ENCODE measurements at regions not wholly inside any gene's neighbourhood (a gene's known extent, or its start where the extent isn't known, plus 50 kb on each side); places are given as distances from the start of the nearest gene placed in this dataset.

GRCh38 chr9:124132671-124133147 lies 121.1 kb downstream of the LHX2 start:
- DNase-seq (ENCODE audit: insufficient read length, low spot score) (no peak), FAIRE-seq (no peak)
- TF ChIP-seq, protein P1, sequence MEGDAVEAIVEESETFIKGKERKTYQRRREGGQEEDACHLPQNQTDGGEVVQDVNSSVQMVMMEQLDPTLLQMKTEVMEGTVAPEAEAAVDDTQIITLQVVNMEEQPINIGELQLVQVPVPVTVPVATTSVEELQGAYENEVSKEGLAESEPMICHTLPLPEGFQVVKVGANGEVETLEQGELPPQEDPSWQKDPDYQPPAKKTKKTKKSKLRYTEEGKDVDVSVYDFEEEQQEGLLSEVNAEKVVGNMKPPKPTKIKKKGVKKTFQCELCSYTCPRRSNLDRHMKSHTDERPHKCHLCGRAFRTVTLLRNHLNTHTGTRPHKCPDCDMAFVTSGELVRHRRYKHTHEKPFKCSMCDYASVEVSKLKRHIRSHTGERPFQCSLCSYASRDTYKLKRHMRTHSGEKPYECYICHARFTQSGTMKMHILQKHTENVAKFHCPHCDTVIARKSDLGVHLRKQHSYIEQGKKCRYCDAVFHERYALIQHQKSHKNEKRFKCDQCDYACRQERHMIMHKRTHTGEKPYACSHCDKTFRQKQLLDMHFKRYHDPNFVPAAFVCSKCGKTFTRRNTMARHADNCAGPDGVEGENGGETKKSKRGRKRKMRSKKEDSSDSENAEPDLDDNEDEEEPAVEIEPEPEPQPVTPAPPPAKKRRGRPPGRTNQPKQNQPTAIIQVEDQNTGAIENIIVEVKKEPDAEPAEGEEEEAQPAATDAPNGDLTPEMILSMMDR (IDR thresholded peaks at IDR 0.05; ENCODE audit: insufficient read depth, missing control alignments) = no peak

DNA sequence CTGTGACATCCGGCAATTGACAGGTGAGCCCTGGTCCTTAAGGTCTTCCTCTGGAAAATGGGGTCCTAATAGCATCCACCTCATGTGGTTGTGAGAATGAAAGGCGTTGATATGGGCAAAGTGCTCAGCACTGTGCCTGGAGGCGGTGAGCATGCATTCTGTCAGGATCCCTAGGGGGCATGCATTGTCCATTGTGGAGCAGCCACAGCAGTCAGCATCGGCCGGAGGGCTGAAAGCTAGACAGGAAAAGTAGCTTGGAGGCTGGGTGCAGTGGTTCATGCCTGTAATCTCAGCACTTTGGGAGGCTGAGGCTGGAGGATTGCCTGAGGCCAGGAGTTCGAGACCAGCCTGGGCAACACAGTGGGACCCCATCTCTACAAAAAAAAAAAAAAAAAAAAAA lies 122.2 kb downstream of the LHX2 start:
- TF ChIP-seq, protein P1 (IDR thresholded peaks at IDR 0.05; ENCODE audit: insufficient read depth, missing control alignments) = no peak
- DNase-seq (ENCODE audit: insufficient read length, low spot score) = no peak
- FAIRE-seq = no peak

GRCh38 chr9:124134526-124134925 lies 123.0 kb downstream of the LHX2 start:
- TF ChIP-seq, protein P1 (IDR thresholded peaks at IDR 0.05; ENCODE audit: insufficient read depth, missing control alignments) = no peak
- no peak for DNase-seq (ENCODE audit: insufficient read length, low spot score)
- FAIRE-seq = no peak

- FAIRE-seq = no peak
- DNase-seq (ENCODE audit: insufficient read length, low spot score) = no peak
- TF ChIP-seq, protein P1 (IDR thresholded peaks at IDR 0.05; ENCODE audit: insufficient read depth, missing control alignments) = no peak
These were observed 121.9 kb upstream of the NEK6 start for GRCh38 chr9:124135813-124136365.

- DNase-seq (ENCODE audit: insufficient read length, low spot score) (no peak), FAIRE-seq (no peak)
- TF ChIP-seq, protein P1 (IDR thresholded peaks at IDR 0.05; ENCODE audit: insufficient read depth, missing control alignments) = no peak
These were observed 120.5 kb upstream of the NEK6 start for GRCh38 chr9:124137009-124137943.

- TF ChIP-seq, protein P1 (IDR thresholded peaks at IDR 0.05; ENCODE audit: insufficient read depth, missing control alignments) = no peak
- FAIRE-seq (no peak), DNase-seq (ENCODE audit: insufficient read length, low spot score) (no peak)
These were observed 119.8 kb upstream of the NEK6 start for GRCh38 chr9:124137944-124138335.

DNA sequence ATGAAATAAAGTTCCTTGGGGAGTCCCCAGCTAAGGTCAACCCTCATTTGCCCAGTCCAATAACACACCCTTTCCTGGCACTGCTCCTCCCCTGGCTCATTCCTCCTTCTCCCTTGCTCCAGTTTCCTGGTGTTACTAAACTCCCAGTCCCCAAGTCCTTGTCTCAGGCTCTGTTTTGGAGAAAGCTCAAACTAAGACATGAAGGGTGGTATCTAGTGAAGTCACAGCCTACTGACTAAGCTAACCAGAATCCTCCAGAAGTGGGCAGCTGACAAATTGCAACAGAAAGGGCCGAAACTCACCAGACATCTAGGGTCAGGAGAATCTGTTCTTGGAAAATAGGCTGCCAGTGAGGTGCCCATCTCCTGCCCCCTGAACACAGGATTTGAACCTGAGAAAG lies 118.7 kb upstream of the NEK6 start:
- FAIRE-seq (no peak), DNase-seq (ENCODE audit: insufficient read length, low spot score) (no peak)
- TF ChIP-seq, protein P1 (IDR thresholded peaks at IDR 0.05; ENCODE audit: insufficient read depth, missing control alignments) = no peak

Measured in D721Med (cell line).